GM10266 (cell line): ENCODE measurements at regions not wholly inside any gene's neighbourhood (a gene's known extent, or its start where the extent isn't known, plus 50 kb on each side); places are given as distances from the start of the nearest gene placed in this dataset.
"Not testable (repeated sequence)": the region's sequence is repeated elsewhere in the genome, so short reads cannot be mapped to it uniquely, and the experiment has no call there.

ENCODE experiments used
- DNase-seq: peaks from one replicate; pipeline ENCODE4 v3.0.0; 2012; ENCODE audit errors: extremely low spot score
- TF ChIP-seq, protein P1 (sequence below): IDR thresholded peaks from 2 replicates; pipeline ENCODE4 v1.5.1; 2012; ENCODE audit warnings: mild to moderate bottlenecking, low read depth; ENCODE audit not compliant: control insufficient read depth, insufficient read depth; ENCODE audit errors: missing control alignments

- TF ChIP-seq, protein P1, sequence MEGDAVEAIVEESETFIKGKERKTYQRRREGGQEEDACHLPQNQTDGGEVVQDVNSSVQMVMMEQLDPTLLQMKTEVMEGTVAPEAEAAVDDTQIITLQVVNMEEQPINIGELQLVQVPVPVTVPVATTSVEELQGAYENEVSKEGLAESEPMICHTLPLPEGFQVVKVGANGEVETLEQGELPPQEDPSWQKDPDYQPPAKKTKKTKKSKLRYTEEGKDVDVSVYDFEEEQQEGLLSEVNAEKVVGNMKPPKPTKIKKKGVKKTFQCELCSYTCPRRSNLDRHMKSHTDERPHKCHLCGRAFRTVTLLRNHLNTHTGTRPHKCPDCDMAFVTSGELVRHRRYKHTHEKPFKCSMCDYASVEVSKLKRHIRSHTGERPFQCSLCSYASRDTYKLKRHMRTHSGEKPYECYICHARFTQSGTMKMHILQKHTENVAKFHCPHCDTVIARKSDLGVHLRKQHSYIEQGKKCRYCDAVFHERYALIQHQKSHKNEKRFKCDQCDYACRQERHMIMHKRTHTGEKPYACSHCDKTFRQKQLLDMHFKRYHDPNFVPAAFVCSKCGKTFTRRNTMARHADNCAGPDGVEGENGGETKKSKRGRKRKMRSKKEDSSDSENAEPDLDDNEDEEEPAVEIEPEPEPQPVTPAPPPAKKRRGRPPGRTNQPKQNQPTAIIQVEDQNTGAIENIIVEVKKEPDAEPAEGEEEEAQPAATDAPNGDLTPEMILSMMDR = no peak
- no peak for DNase-seq
Measured at GRCh38 chr1:70820995-70821394, 226.6 kb downstream of the PTGER3 start.

DNA sequence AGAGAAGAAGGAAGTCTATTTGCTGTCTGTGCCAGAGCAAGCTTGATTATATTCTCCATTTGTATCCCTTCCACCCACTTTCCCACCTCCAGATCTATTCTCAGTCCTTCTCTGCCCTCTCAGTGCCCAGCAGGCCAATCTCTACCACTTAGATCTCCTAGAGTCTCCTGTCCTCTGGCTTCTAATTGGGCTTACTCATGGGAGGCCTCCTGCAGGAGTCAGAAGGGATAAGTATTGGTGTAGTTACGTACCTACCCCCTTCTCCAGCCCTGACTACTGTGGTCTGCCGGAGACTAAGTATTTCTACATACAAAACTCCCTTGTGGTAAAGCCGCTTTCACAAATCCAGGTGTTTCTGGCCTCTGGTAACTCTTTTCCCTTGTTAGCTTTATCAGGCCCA lies 221.2 kb downstream of the PTGER3 start:
- DNase-seq = no peak
- TF ChIP-seq, protein P1 = no peak

DNA sequence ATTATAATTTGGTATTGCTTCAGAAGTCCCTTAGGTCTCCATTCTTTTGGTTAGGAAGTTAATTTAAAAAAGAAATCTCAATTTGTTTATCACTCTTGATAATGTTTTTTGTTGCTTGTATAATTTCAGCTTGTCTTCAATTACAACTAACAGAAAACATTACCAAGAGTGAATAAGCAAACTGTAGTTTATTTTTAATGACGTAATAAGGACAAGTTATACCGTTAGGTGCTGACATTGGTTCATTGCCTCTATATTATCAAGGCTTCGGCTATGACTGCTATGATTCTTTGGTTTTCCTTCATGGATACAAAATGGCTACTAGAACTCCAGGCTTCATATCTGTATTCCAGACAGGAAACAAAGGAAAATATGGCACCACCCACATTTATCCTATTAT lies 220.6 kb downstream of the PTGER3 start:
- DNase-seq = no peak
- TF ChIP-seq, protein P1 = no peak

DNA sequence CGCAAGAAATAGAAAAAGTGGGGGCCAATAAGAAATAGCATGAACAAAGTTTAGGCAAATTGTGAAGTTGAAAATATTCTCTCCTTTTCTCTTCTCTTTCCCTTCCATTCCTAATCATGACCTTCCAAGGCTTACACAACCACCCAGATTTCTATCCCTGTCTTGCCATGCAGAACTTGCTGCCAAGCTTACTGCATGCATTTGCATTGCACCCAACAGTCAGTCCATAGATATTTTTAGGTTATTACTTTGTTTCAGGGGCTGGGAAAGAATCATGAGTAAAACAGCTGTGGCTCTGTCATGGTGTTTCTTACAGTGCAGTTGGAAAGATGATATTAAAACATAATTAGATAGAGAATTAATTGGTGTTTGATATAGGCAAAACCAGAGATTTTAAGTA lies 219.4 kb downstream of the PTGER3 start:
- no peak for DNase-seq
- TF ChIP-seq, protein P1 = no peak

DNA sequence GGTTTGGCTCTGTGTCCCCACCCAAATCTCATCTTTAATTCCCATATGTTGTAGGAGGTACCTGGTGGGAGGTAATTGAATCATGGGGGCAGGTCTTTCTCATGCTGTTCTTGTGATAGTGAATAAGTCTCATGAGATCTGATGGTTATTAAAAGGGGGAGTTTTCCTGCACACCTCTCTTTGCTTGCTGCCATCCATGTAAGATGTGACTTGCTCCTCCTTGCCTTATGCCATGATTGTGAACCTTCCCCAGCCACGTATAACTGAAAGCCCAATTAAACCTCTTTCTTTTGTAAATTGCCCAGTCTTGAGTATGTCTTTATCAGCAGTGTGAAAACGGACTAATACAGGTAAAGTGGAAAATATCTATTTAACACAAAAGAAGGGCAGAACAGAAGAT lies 213.3 kb downstream of the PTGER3 start:
- not testable (repeated sequence) for DNase-seq

- DNase-seq = no peak
- TF ChIP-seq, protein P1 = no peak
Measured at GRCh38 chr1:70836456-70836855, 211.2 kb downstream of the PTGER3 start.

GRCh38 chr1:70840260-70840953 lies 207.2 kb downstream of the PTGER3 start:
- TF ChIP-seq, protein P1 = no peak
- DNase-seq = no peak

DNA sequence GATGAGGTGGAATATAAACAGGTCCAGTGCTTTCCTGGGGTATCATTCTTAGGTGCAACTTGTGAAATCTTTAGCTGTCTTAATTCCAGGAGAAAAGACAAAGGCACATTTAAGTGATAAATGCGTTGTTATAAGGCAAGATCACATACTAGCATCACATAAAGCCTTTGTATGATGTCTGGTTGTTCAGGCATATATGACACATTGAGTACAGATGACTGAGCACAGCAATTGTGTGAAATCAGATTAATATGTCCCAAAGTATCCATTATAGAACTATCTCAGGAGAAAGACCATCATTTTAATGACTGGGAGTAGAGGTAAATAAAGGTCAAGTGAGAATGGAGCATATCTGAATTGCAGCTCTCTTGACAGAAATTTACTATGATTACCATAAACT lies 205.1 kb downstream of the PTGER3 start:
- DNase-seq = no peak
- TF ChIP-seq, protein P1 = no peak
